GM23338 (cell line): ENCODE measurements at regions not wholly inside any gene's neighbourhood (a gene's known extent, or its start where the extent isn't known, plus 50 kb on each side); places are given as distances from the start of the nearest gene placed in this dataset.

Source experiments
- ATAC-seq: fragments of 200-7000 bp; cut with Tn5 transposase; 3 replicates; pipeline ENCODE4 v1.9.1; 2020
- DNase-seq: peaks from one replicate; pipeline ENCODE4 v3.0.0-alpha.2; 2015; ENCODE audit warnings: low spot score
- H2AFZ ChIP-seq: fragments of 200-600 bp; sonication (generic); 2 replicates; pipeline ENCODE4 v1.8.0; 2016; ENCODE audit warnings: antibody characterized with exemption, mild to moderate bottlenecking, moderate library complexity
- H3F3A ChIP-seq: fragments of 200-600 bp; sonication (generic); replicated peaks from 2 replicates; pipeline ENCODE4 v1.8.0; 2017; ENCODE audit warnings: antibody characterized with exemption, mixed run types, low read depth
- H3K27ac ChIP-seq: fragments of 200-600 bp; sonication (generic); 2 replicates; pipeline ENCODE4 v1.6.1; 2016; ENCODE audit warnings: low read depth
- H3K27me3 ChIP-seq: fragments of 200-600 bp; sonication (generic); 2 replicates; pipeline ENCODE4 v1.8.0; 2016; ENCODE audit warnings: mild to moderate bottlenecking, mixed run types, moderate library complexity; ENCODE audit not compliant: insufficient read depth
- H3K36me3 ChIP-seq: fragments of 200-600 bp; sonication (generic); 2 replicates; pipeline ENCODE4 v1.8.0; 2016; ENCODE audit warnings: mild to moderate bottlenecking; ENCODE audit not compliant: insufficient read depth
- H3K4me1 ChIP-seq: fragments of 200-600 bp; sonication (generic); 2 replicates; pipeline ENCODE4 v1.8.0; 2016; ENCODE audit warnings: mild to moderate bottlenecking, moderate library complexity; ENCODE audit not compliant: insufficient read depth
- H3K4me2 ChIP-seq: fragments of 200-600 bp; sonication (generic); 2 replicates; pipeline ENCODE4 v1.7.1; 2017; ENCODE audit warnings: mixed run types
- H3K4me3 ChIP-seq: fragments of 200-600 bp; sonication (generic); 2 replicates; pipeline ENCODE4 v1.6.1; 2016; ENCODE audit warnings: mixed run types
- H3K79me2 ChIP-seq: fragments of 200-600 bp; sonication (generic); replicated peaks from 2 replicates; pipeline ENCODE4 v1.8.0; 2017; ENCODE audit warnings: mild to moderate bottlenecking; ENCODE audit not compliant: insufficient read depth
- H3K9me2 ChIP-seq: fragments of 200-600 bp; sonication (generic); 2 replicates; pipeline ENCODE4 v1.8.0; 2017; ENCODE audit not compliant: insufficient read depth
- H4K20me1 ChIP-seq: fragments of 200-600 bp; sonication (generic); replicated peaks from 2 replicates; pipeline ENCODE4 v1.8.0; 2017; ENCODE audit warnings: mild to moderate bottlenecking; ENCODE audit not compliant: insufficient read depth
- H3K27ac Mint-ChIP-seq: 2 replicates; pipeline ENCODE4 v1.8.0; 2020; ENCODE audit warnings: inconsistent platforms, mild to moderate bottlenecking, moderate library complexity, mixed read lengths
- H3K27me3 Mint-ChIP-seq: 3 replicates; pipeline ENCODE4 v1.8.0; 2022; ENCODE audit warnings: low read depth, mild to moderate bottlenecking, moderate library complexity, mixed read lengths, inconsistent platforms; ENCODE audit not compliant: insufficient read depth, poor library complexity
- H3K36me3 Mint-ChIP-seq: 3 replicates; pipeline ENCODE4 v1.8.0; 2021; ENCODE audit warnings: low read depth, mild to moderate bottlenecking, inconsistent platforms, moderate library complexity, mixed read lengths
- H3K4me1 Mint-ChIP-seq: 3 replicates; pipeline ENCODE4 v1.8.0; 2020; ENCODE audit warnings: mild to moderate bottlenecking, inconsistent platforms, mixed read lengths
- H3K4me3 Mint-ChIP-seq: 3 replicates; pipeline ENCODE4 v1.8.0; 2021; ENCODE audit warnings: moderate library complexity, mild to moderate bottlenecking, inconsistent platforms, mixed read lengths
- H3K9me3 Mint-ChIP-seq: 3 replicates; pipeline ENCODE4 v1.8.0; 2020; ENCODE audit warnings: moderate library complexity, mild to moderate bottlenecking, inconsistent platforms, mixed read lengths
- CREB1 ChIP-seq: fragments of 250-450 bp; sonication (Bioruptor Pico); IDR thresholded peaks from 2 replicates; pipeline ENCODE4 v1.5.0; 2020; ENCODE audit warnings: low read depth, mild to moderate bottlenecking, moderate library complexity
- CTCF ChIP-seq, 2 experiments: fragments of 200-600 bp in 1 of 2; sonication (generic) in 1 of 2; conservative IDR thresholded peaks; 2 replicates each; pipeline versions ENCODE4 v1.5.1 to v1.6.1; 2016 to 2017; ENCODE audit warnings: antibody characterized with exemption in 2 of 2, low read depth in 2 of 2, mild to moderate bottlenecking in 2 of 2, moderate library complexity in 1 of 2
- ETS1 ChIP-seq: IDR thresholded peaks from 2 replicates; pipeline ENCODE4 v1.6.1; 2016; ENCODE audit warnings: antibody characterized with exemption
- EZH2 ChIP-seq: fragments of 200-600 bp; sonication (generic); IDR thresholded peaks from one replicate; pipeline ENCODE4 v1.8.0; 2017; ENCODE audit warnings: antibody characterized with exemption, mild to moderate bottlenecking, low read depth; ENCODE audit not compliant: unreplicated experiment
- EZH2phosphoT487 ChIP-seq: fragments of 200-600 bp; sonication (generic); IDR thresholded peaks from one replicate; pipeline ENCODE4 v1.8.1; 2018; ENCODE audit warnings: antibody characterized with exemption; ENCODE audit not compliant: unreplicated experiment
- JUNB ChIP-seq: IDR thresholded peaks from one replicate; pipeline ENCODE4 v1.6.1; 2016; ENCODE audit warnings: antibody characterized with exemption; ENCODE audit not compliant: unreplicated experiment
- POLR2AphosphoS5 ChIP-seq: IDR thresholded peaks from 2 replicates; pipeline ENCODE4 v1.6.1; 2016; ENCODE audit warnings: antibody characterized with exemption, low read depth
- REST ChIP-seq: IDR thresholded peaks from one replicate; pipeline ENCODE4 v1.6.1; 2018; ENCODE audit warnings: antibody characterized with exemption; ENCODE audit not compliant: unreplicated experiment

GRCh38 chr2:167386694-167387093 lies 498.4 kb downstream of the XIRP2 start:
- H3K27me3 ChIP-seq = no peaks in the 10 kb centered on the region
- H3K4me3 ChIP-seq = no peak overlapping the region
- peak; percentile 20 for DNase-seq
- Mint-ChIP-seq H3K4me1 (peaks cover 69% of the 10 kb centered on the region), H3K9me3 (no peaks in the 10 kb centered on the region), H3K27me3 (peaks cover 4% of the 10 kb centered on the region), H3K36me3 (no peaks in the 10 kb centered on the region; the same call in 2 of the 3 replicates), H3K4me3 (no peak overlapping the region), H3K27ac (peak overlapping the region; percentile 67; the same call in 1 of the 2 replicates)
- no peak overlapping the region for H2AFZ ChIP-seq
- peak overlapping the region; percentile 16; the same call in 1 of the 2 replicates for H3K27ac ChIP-seq
- no peak for ATAC-seq
- peaks cover 49% of the 10 kb centered on the region for H4K20me1 ChIP-seq
- H3K4me1 ChIP-seq = peaks cover 79% of the 10 kb centered on the region
- no peaks in the 10 kb centered on the region for H3K9me2 ChIP-seq
- H3K36me3 ChIP-seq = no peaks in the 10 kb centered on the region
- no peak overlapping the region for H3K4me2 ChIP-seq
- no peaks in the 10 kb centered on the region for H3F3A ChIP-seq
- peak; percentile 52 for TF ChIP-seq POLR2AphosphoS5
- no peak for TF ChIP-seq EZH2phosphoT487
- H3K79me2 ChIP-seq = peaks cover 90% of the 10 kb centered on the region

GRCh38 chr2:167383610-167384194 lies 495.4 kb downstream of the XIRP2 start:
- H3K27me3 Mint-ChIP-seq = peaks cover 4% of the 10 kb centered on the region
- no peak for ATAC-seq

More at GRCh38 chr2:167383610-167384194, 495.4 kb downstream of the XIRP2 start:
- no peak overlapping the region for H3K4me2 ChIP-seq
- no peak overlapping the region for H3K4me3 ChIP-seq
- H3K27me3 ChIP-seq = no peaks in the 10 kb centered on the region
- DNase-seq = no peak
- H3K36me3 ChIP-seq = no peaks in the 10 kb centered on the region
- Mint-ChIP-seq H3K27ac (no peak overlapping the region), H3K4me1 (peaks cover 65% of the 10 kb centered on the region), H3K4me3 (no peak overlapping the region), H3K36me3 (no peaks in the 10 kb centered on the region), H3K9me3 (no peaks in the 10 kb centered on the region)
- no peak overlapping the region for H2AFZ ChIP-seq
- H3F3A ChIP-seq = no peaks in the 10 kb centered on the region
- no peak overlapping the region for H3K27ac ChIP-seq
- H3K4me1 ChIP-seq = peaks cover 78% of the 10 kb centered on the region
- peaks cover 79% of the 10 kb centered on the region for H3K79me2 ChIP-seq
- TF ChIP-seq REST (no peak), ETS1 (no peak), CTCF (conservative IDR thresholded peaks at IDR 0.05; ENCODE audit: low read depth in 2 of 2) (no peak), EZH2 (no peak), CREB1 (no peak), POLR2AphosphoS5 (no peak), JUNB (no peak)
- H4K20me1 ChIP-seq = peaks cover 47% of the 10 kb centered on the region
- no peaks in the 10 kb centered on the region for H3K9me2 ChIP-seq
